Activated naive CD8-positive, alpha-beta T cell treated with anti-CD3 and anti-CD28 coated beads, Interleukin-2, amount 50 U/mL, for 24 hours (primary cell): ENCODE measurements at regions not wholly inside any gene's neighbourhood (a gene's known extent, or its start where the extent isn't known, plus 50 kb on each side); places are given as distances from the start of the nearest gene placed in this dataset.

Experiments used
- ATAC-seq: fragments of 150-1000 bp; cut with Tn5 transposase; one replicate; pipeline ENCODE4 v1.10.0; 2021
- DNase-seq: peaks from one replicate; pipeline ENCODE4 v3.0.0; 2021
- H3K27ac Mint-ChIP-seq: one replicate; pipeline ENCODE4 v1.8.0; 2021; ENCODE audit warnings: mild to moderate bottlenecking, mixed read lengths
- H3K27me3 Mint-ChIP-seq: one replicate; pipeline ENCODE4 v1.8.0; 2021; ENCODE audit warnings: mixed read lengths
- H3K36me3 Mint-ChIP-seq: one replicate; pipeline ENCODE4 v1.8.0; 2021; ENCODE audit warnings: low read depth, mixed read lengths
- H3K4me1 Mint-ChIP-seq: one replicate; pipeline ENCODE4 v1.8.0; 2021; ENCODE audit warnings: mixed read lengths
- H3K4me3 Mint-ChIP-seq: one replicate; pipeline ENCODE4 v1.8.0; 2021; ENCODE audit warnings: mild to moderate bottlenecking, moderate library complexity, mixed read lengths
- H3K9me3 Mint-ChIP-seq: one replicate; pipeline ENCODE4 v1.8.0; 2021; ENCODE audit warnings: mixed read lengths

DNA sequence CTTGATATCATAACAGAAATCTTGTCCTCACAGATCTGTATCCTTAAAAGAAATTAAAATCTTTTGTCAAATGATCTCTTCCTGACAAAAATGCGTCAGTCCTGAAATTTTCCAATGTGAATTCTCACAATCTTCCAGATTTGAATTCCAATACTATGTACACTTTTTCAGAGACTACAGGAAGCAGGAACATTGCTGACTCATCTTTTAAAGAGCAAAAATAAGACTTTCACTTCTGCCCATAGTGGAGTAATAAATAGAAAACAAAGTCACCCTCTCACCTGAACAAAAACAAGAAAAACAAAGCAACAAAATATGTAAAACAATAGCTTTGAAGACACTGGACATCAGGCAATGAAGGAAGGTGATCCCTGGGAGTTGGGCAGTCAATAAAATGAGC, 167.0 kb upstream of the IPO5 start:
- Mint-ChIP-seq H3K27me3 (peaks cover 1% of the 10 kb centered on the region), H3K4me3 (no peak overlapping the region), H3K27ac (no peak overlapping the region), H3K36me3 (no peaks in the 10 kb centered on the region), H3K4me1 (no peaks in the 10 kb centered on the region), H3K9me3 (peaks cover 18% of the 10 kb centered on the region)
- no peak for DNase-seq
- ATAC-seq = no peak

GRCh38 chr13:97797553-97797952, 155.9 kb upstream of the IPO5 start:
- Mint-ChIP-seq H3K4me1 (no peaks in the 10 kb centered on the region), H3K27me3 (peaks cover 6% of the 10 kb centered on the region), H3K9me3 (peaks cover 34% of the 10 kb centered on the region), H3K4me3 (no peak overlapping the region), H3K27ac (no peak overlapping the region), H3K36me3 (no peaks in the 10 kb centered on the region)
- ATAC-seq (no peak), DNase-seq (no peak)

GRCh38 chr13:97798171-97798821, 155.2 kb upstream of the IPO5 start:
- no peak for DNase-seq
- Mint-ChIP-seq H3K4me1 (no peaks in the 10 kb centered on the region), H3K9me3 (peaks cover 29% of the 10 kb centered on the region), H3K4me3 (no peak overlapping the region), H3K27ac (no peak overlapping the region), H3K27me3 (peaks cover 6% of the 10 kb centered on the region), H3K36me3 (no peaks in the 10 kb centered on the region)
- ATAC-seq = no peak

- no peak for ATAC-seq
- Mint-ChIP-seq H3K27ac (no peak overlapping the region), H3K4me3 (no peak overlapping the region), H3K27me3 (peaks cover 10% of the 10 kb centered on the region), H3K9me3 (peaks cover 25% of the 10 kb centered on the region), H3K4me1 (no peaks in the 10 kb centered on the region), H3K36me3 (no peaks in the 10 kb centered on the region)
- DNase-seq = no peak
These were observed 154.6 kb upstream of the IPO5 start for GRCh38 chr13:97798836-97799235.

DNA sequence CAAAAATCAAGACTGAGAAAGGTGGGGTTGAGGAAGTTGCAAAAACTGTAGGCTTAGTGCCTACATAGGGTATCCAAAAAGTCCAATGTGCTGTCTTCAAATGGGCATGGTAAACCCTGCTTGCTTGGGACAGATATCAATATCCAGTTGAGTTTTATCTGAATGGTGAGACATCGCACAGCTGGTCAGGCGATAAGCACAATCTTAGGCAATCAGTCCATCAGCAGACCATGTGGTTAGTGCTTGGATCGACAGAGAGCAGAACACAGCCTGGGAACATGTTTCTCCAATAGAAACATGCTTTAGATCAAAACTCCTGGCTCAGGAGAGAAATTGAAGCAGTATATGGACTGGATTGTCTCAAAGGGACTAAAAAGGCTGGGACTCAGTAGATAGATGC, 151.3 kb upstream of the IPO5 start:
- Mint-ChIP-seq H3K9me3 (peaks cover 4% of the 10 kb centered on the region), H3K27ac (no peak overlapping the region), H3K4me1 (no peaks in the 10 kb centered on the region), H3K27me3 (peaks cover 12% of the 10 kb centered on the region), H3K36me3 (no peaks in the 10 kb centered on the region), H3K4me3 (no peak overlapping the region)
- DNase-seq (no peak), ATAC-seq (no peak)

DNA sequence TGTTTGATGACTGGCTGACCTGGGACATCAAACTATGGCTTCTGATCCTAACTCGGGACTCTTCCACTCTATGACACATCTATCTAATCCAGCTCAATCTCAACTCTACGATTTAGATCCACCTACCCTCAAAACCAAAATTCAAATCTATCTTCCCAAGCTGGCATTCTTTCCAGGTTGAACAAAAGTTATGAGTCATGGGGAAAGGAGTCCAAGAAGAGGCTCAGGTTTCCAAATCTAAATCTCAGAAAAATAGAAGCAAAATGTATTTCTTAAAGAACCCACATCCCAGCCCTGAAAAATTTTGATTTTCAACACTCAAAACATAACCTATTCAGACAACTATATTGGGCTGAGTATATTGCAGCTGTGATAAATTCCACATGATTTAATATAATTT, 143.9 kb upstream of the IPO5 start:
- ATAC-seq (no peak), DNase-seq (no peak)
- H3K27ac Mint-ChIP-seq = no peak overlapping the region
- H3K27me3 Mint-ChIP-seq = peaks cover 14% of the 10 kb centered on the region
- H3K9me3 Mint-ChIP-seq = peaks cover 4% of the 10 kb centered on the region
- no peaks in the 10 kb centered on the region for H3K4me1 Mint-ChIP-seq
- H3K36me3 Mint-ChIP-seq = no peaks in the 10 kb centered on the region
- no peak overlapping the region for H3K4me3 Mint-ChIP-seq

DNA sequence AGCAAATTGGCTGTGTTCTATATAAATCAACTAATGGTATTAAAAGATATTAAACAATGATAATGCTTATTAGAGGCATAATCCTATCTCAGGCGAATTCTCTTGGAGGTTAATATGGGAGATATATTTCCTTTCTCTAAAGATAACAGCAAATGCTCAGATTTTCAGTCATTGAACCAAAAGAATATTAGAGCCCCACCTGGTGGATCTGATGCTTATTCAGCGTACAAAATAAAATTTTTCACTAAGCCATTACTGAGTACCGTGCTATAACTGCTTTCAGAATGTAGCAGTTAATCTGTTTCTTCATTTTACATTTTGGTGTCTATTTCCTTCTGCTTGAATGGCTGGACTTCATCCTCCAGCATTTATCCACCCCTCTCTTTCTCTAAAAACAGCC, 143.3 kb upstream of the IPO5 start:
- peaks cover 4% of the 10 kb centered on the region for H3K9me3 Mint-ChIP-seq
- peaks cover 11% of the 10 kb centered on the region for H3K27me3 Mint-ChIP-seq
- DNase-seq (no peak), ATAC-seq (no peak)
- no peaks in the 10 kb centered on the region for H3K36me3 Mint-ChIP-seq
- H3K27ac Mint-ChIP-seq = no peak overlapping the region
- H3K4me3 Mint-ChIP-seq = no peak overlapping the region
- H3K4me1 Mint-ChIP-seq = no peaks in the 10 kb centered on the region

DNA sequence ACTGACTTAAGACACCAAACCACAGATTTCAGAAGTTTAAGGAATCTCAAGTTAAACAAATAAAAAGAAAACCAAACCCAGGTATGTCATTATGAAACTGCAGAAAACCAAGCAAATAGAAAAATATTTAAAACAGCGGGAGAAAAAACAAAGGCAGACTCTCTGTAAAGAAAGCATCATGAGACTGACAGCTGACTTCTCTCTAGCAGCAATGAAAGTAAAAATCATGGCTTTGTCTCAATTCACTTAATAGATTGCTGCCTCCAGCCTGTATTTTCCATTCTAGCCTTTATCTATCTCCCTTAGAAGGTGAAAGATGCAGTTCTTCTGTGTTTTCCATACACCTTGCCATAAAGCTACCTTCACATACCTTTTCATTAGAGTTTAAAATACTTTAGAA, 131.1 kb upstream of the IPO5 start:
- Mint-ChIP-seq H3K9me3 (peaks cover 14% of the 10 kb centered on the region), H3K4me3 (no peak overlapping the region), H3K27ac (no peak overlapping the region), H3K27me3 (peaks cover 11% of the 10 kb centered on the region), H3K36me3 (no peaks in the 10 kb centered on the region), H3K4me1 (no peaks in the 10 kb centered on the region)
- no peak for ATAC-seq
- no peak for DNase-seq

DNA sequence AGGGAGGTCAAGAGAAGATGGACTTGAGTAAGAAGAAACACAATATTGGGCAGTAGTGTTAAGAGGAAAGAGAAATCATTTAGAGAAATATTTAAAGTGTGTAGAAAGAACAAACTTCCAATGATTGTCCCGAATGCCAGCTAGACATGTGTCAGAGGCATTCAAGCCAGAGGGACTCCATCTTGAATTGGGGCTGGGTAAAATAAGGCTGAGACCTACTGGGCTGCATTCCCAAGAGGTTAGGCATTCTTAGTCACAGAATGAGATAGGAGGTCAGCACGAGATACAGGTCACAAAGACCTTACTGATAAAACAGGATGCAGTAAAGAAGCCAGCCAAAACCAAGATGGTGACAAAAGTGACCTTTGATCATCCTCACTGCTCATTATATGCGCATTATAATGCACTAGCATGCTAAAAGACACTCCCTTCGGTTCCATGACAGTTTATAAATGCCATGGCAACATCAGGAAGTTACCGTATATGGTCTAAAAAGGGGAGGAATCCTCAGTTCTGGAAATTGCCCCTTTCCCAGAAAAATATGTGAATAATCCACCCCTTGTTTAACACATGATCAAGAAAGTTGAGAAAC, 127.0 kb upstream of the IPO5 start:
- Mint-ChIP-seq H3K27ac (no peak overlapping the region), H3K27me3 (peaks cover 7% of the 10 kb centered on the region), H3K4me1 (no peaks in the 10 kb centered on the region), H3K36me3 (no peaks in the 10 kb centered on the region), H3K9me3 (peaks cover 14% of the 10 kb centered on the region), H3K4me3 (no peak overlapping the region)
- DNase-seq (no peak), ATAC-seq (no peak)

GRCh38 chr13:97834250-97834649, 119.2 kb upstream of the IPO5 start:
- no peak overlapping the region for H3K27ac Mint-ChIP-seq
- H3K9me3 Mint-ChIP-seq = peaks cover 4% of the 10 kb centered on the region
- DNase-seq = no peak
- no peaks in the 10 kb centered on the region for H3K4me1 Mint-ChIP-seq
- no peak overlapping the region for H3K4me3 Mint-ChIP-seq
- no peaks in the 10 kb centered on the region for H3K27me3 Mint-ChIP-seq
- no peaks in the 10 kb centered on the region for H3K36me3 Mint-ChIP-seq
- ATAC-seq = no peak

DNA sequence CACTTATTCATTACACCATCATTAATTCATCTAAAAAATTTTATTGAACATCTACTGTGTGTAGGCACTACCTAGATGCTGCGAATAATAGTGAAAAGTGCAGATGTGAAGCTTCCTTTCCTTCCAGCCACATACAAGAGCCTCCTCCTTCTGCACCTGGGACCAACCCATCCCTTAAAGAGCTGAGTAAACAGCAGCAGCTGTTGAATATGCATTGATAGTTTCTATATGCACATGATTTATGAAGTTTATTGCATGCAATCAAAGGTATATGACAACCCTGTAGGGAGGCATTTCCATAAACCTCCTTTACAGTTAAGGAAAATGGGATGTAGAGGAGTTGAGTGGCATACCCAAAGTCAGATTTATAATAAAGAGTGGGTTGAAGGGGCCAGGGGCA, 110.3 kb upstream of the IPO5 start:
- H3K4me1 Mint-ChIP-seq = no peaks in the 10 kb centered on the region
- H3K36me3 Mint-ChIP-seq = no peaks in the 10 kb centered on the region
- no peak for DNase-seq
- H3K27me3 Mint-ChIP-seq = peaks cover 12% of the 10 kb centered on the region
- no peaks in the 10 kb centered on the region for H3K9me3 Mint-ChIP-seq
- H3K4me3 Mint-ChIP-seq = no peak overlapping the region
- H3K27ac Mint-ChIP-seq = no peak overlapping the region
- no peak for ATAC-seq

DNA sequence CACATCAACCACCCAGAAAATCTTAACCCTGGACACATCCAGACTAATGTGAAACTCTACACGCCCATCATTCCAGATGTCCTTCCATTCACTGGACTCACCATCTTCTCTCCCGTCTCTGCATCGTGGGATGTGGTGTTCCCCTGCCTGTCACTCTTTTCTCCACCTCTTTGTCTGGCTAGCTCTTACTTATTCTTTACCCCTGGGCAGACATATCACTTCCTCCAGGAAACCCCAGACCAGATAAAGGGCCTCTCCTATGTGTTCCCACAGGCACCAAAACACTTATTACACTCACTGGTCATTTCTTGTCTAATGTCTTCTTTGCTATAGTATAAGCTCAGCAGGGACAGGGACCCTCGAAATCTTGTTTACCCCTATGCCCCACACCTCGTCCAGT, 109.3 kb upstream of the IPO5 start:
- H3K9me3 Mint-ChIP-seq = no peaks in the 10 kb centered on the region

GRCh38 chr13:97848886-97849285, 104.6 kb upstream of the IPO5 start:
- DNase-seq = no peak
- H3K27ac Mint-ChIP-seq = no peak overlapping the region
- H3K36me3 Mint-ChIP-seq = no peaks in the 10 kb centered on the region
- no peaks in the 10 kb centered on the region for H3K4me1 Mint-ChIP-seq
- H3K27me3 Mint-ChIP-seq = peaks cover 20% of the 10 kb centered on the region
- H3K9me3 Mint-ChIP-seq = peaks cover 5% of the 10 kb centered on the region
- no peak overlapping the region for H3K4me3 Mint-ChIP-seq
- no peak for ATAC-seq

More for the DNA sequence above, 109.3 kb upstream of the IPO5 start:
- no peak for DNase-seq
- Mint-ChIP-seq H3K27me3 (peaks cover 12% of the 10 kb centered on the region), H3K4me3 (no peak overlapping the region), H3K27ac (no peak overlapping the region), H3K4me1 (no peaks in the 10 kb centered on the region), H3K36me3 (no peaks in the 10 kb centered on the region)
- no peak for ATAC-seq

GRCh38 chr13:97849305-97849704, 104.2 kb upstream of the IPO5 start:
- Mint-ChIP-seq H3K36me3 (no peaks in the 10 kb centered on the region), H3K9me3 (peaks cover 5% of the 10 kb centered on the region), H3K4me1 (no peaks in the 10 kb centered on the region), H3K4me3 (no peak overlapping the region), H3K27me3 (peaks cover 15% of the 10 kb centered on the region), H3K27ac (no peak overlapping the region)
- DNase-seq (no peak), ATAC-seq (no peak)

DNA sequence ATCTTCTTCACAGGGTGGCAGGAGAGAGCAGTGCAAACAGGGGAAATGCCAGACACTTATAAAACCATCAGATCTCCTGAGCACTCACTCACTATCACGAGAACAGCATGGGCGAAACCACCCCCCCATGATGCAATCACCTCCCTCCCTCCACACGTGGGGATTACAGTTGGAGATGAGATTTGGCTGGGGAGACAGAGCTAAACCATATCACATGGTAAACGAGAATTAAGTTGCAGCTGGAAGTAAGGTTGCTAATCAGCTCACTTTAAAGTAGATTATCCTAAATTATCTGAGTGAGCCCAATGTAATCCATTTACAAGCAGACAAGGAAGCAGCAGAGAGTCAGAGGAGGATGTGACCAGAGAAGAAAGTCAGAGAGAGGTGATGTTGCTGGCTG, 102.2 kb upstream of the IPO5 start:
- peaks cover 13% of the 10 kb centered on the region for H3K27me3 Mint-ChIP-seq
- DNase-seq = no peak
- H3K9me3 Mint-ChIP-seq = peaks cover 5% of the 10 kb centered on the region
- no peak overlapping the region for H3K27ac Mint-ChIP-seq
- H3K4me3 Mint-ChIP-seq = no peak overlapping the region
- H3K4me1 Mint-ChIP-seq = no peaks in the 10 kb centered on the region
- H3K36me3 Mint-ChIP-seq = no peaks in the 10 kb centered on the region
- ATAC-seq = no peak
